COLO829 (cell line): ENCODE measurements at regions not wholly inside any gene's neighbourhood (a gene's known extent, or its start where the extent isn't known, plus 50 kb on each side); places are given as distances from the start of the nearest gene placed in this dataset.
A peak's percentile ranks its signal among the peaks of the same experiment; 100 is the strongest.
"Not testable (repeated sequence)": the region's sequence is repeated elsewhere in the genome, so short reads cannot be mapped to it uniquely, and the experiment has no call there.

ENCODE experiments used
- DNase-seq: peaks from one replicate; pipeline ENCODE4 v3.0.0; 2012; ENCODE audit warnings: low spot score

DNA sequence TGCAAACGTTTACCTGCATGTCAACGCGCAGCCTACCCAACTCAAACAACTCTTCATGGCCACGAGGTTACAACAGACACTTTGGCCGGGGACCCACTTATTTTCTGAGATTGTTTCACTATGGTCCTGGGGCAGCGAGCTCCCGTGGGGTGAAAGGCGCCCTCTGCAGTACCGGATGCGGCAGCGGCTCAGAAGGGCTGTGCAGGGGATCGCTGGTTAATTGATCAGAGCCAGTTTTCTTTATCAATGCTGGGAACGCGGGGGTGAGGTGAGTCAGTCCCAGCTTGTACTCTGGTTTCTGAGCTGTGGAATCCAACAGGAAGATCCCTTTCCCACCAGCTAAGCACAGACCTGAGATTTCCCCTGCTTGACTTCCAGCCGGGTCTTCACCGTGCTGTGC lies 366.5 kb upstream of the KLF6 start:
- no peak for DNase-seq

DNA sequence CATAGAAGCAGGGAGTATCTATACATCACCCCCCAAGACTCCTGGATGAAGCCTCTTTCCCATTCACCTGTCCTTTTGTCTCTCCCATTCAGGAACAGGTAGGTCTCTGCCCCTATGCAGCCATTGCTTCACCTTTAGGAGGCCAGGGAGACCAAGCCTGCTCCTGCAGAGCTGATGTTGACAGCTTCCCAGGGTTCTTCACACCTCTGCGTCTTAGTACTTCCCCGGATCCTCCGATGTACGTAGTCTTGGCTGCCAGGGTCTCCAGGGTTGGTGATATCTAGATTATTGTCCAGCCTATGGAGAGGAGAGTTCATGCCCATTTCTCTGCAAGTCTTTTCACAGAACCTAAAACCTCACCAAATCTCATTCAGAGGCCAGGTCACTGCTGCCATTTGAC lies 365.7 kb upstream of the KLF6 start:
- no peak for DNase-seq

DNA sequence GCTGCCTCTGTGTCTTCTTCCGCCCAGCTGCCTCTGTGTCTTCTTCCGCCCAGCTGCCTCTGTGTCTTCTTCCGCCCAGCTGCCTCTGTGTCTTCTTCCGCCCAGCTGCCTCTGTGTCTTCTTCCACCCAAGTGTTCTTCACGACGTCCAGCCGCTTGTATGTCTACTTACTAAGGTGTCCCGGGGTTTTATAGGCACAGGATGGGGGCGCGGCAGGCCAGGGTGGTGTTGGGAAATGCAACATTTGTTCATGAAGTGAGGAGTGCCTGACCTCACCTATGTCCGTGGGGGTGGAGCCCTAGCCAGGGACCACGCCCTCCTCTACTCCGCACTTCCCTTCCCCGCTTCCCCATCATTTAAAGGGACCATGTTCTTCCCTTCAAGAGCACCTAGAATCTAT lies 364.5 kb upstream of the KLF6 start:
- not testable (repeated sequence) for DNase-seq

DNA sequence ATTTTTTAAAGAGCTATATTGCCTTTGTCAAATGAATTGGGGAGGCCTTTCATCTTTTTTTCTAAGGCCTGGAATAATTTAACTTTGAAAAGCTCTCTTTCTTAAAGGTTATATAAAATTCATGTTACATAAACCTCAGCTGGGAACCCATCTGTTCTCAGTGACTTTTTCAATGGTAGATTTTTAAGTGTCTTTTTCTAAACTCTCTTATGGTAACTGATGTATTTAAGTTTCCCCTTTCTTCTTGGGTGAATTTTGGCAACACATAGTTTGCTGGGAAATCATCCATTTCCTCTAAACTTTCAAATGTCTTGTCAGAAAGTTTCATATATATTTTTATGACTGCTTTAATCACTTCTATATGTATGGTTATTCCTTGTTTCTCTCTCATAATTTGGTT lies 362.2 kb upstream of the KLF6 start:
- no peak for DNase-seq

DNA sequence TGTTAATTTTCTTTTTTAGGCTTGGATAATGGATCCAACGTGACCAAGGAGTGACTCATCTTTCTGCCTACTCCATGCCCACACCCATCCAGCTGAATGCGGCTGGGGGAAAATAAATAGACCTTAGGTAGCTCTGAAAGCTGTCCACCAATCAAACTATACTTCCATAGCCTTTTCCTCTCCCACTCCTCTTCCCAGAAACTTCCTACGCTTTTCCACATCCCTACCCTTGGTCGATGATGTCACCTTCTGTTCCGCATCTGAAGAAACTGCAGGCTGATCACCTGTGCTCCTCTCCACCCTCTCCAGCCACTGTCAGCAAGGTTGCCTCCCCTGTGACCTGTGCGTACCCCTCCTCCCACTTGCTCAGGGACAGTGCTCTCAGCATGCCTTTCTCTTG lies 359.8 kb upstream of the KLF6 start:
- DNase-seq, result no peak

DNA sequence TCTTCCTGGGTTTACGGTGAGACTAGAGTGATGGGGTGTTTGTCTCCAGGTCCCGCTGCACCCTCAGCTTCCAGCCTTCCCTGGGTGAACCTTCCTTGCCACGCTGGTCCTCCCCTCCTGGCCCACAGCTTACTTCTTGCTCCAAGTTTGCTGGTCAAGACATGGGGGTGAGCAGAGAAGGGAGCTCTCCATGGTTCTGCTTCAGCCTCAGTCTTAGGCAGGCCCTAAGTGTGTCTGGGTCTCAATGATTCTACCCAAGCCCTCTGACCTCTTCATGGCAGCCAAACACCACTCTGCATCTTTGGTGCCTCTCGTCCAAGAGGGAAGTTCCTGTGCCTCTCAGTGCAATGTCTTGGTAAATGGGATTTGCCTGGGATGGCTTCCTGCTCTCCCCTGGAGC lies 356.5 kb upstream of the KLF6 start:
- no peak for DNase-seq

DNA sequence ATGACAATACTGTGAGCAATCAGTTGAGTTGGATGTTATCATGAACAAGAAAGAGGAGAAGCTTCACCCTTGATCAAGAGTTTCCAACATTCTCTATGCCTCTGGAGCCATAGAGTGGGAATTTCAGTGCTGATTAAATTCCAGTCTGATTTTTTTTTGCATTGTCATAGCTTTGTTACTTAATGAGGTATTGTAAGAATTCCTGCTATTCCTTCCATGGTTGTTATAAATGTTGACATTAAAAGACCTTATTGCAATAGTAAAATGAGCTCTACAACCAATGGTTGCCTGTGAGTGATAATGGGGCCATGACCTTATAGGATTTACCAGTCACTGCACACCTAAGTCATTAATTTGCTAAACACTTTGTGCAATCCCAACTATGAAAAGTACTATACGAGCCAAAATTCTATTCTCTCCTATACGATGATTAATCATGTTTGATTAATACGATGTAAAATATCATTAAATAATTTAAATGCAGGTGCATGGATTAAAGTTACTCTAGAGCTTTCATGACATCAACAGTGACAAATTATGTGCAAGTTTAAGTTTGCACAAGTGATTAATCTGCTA lies 353.2 kb upstream of the KLF6 start:
- DNase-seq, result no peak

DNA sequence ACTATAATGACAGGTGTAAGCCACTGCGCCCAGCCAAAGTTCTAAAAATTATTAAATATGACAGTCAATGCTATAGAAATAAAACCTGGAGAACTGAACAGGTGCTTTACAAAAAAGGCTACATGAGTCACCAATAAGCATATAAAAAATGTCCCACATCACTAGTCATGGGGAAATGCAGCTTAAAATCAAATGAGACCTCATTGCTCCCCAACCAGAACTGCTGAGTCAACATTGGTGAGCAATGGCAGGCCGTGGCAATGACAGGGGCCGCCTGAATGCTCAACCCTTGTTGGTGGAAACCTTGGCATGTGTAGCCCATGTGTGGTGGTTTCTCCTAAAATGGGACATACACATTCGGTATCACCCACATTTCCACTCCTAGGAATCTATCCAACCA lies 352.3 kb upstream of the KLF6 start:
- no peak for DNase-seq

DNA sequence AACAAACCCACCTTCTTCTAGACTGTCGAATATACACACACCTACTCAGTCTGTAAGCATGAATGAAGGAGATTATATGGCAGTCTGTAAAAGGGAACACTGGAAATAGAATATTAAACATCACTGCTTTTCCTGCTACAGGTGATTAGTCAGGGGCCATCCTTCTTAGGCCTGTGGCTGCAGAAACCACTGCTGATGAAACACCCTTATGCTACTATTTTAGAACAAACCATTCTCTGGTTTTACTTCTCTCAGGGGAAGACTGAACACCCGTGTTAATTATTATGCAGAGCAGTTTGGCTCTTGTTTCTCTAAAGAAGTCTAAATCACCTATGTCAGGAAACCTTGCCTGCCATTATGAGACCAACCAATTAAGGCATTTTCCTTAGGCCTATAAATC lies 351.1 kb upstream of the KLF6 start:
- DNase-seq, result no peak

DNA sequence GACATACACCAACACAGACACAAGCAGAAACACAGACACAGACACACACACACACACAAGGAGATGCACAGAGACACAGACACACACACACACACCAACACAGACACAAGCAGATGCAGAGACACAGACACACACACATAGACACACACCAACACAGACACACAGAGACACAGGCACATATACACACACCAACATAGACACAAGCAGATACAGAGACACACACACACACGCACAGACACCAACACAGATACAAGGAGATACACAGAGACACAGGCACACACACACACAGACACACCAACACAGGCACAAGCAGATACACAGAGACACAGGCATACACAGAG lies 347.2 kb upstream of the KLF6 start:
- no peak for DNase-seq

DNA sequence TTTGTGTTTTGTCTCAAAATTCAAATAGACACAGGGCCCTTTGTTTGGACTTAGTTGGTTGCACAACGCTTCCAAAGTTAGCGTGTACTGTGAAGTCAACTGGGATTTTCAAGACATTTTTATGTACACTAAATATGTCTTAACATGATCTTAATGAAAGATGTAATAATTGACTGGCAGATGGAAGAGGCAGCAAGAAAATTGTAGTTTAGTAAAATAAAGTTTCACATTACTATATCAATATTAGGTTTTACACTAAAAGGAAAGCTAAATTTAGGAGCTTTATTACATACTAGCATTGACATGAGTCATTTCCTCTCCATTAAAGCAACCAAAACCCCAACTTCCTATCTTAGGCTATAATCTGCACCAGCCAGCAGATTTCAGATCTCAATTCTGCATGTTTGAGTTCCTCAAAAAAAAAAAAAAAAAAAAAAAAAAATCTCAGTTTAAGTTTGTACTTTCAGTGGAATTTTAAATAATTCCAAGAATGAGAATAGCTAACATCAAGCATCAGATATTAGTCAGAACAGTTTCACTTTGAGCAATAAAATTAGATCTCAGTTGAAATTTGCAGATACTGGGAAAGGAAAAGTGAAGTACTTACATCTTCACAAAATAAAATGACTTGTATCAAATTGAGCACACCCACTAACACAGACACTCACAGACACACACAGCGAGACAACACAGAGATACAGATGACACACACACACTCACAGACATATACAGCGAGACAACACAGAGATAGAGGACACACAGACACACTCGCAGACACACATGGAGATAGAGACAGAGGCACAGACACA lies 346.6 kb upstream of the KLF6 start:
- peak; percentile 66 for DNase-seq

DNA sequence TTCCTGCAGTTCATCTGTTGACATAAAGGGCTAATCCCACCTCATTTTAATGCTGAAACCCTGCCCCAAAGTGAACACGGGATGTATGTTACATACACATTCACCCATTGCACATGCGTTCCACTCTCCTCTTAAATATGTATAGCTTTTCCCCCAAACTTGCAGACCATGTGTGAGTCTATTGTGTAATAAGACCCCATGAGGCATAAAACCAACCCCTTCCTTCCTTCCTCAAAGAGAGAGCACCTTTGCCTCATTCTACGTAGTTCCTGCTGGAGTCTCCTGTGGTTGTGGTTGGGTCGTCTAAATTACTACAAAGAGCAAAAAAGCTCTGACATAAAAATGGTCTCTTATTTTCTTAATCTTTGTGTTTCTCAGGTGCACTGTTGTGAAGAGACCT lies 345.7 kb upstream of the KLF6 start:
- DNase-seq, result no peak

DNA sequence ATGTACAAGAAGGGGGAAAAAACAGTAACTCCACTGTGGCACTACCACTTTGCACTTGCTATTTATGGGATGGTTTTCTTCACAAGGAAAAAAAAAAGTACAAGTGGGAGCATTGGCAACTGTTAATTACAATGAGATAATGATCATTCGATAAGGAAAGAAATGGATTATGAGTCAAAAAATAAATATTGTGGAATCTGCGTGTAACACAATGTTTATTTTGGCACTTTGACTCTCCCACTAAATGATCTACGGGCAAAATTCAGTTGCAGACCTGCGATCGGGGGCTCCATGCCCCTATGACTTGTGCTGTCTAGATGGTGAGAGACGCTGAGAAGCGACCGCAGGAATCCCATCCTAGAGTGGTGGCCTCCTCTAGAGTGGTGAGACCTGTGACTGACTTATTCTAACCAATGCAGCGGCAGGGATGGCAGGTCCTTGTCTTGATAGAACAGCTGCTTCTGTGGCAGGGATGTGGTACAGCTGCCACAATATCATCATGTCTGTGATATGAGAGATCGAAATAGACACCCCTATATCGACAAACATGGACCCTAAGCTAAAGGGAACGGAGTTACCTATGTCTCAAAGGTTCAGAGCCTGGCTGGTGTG lies 345.0 kb upstream of the KLF6 start:
- DNase-seq, result no peak

DNA sequence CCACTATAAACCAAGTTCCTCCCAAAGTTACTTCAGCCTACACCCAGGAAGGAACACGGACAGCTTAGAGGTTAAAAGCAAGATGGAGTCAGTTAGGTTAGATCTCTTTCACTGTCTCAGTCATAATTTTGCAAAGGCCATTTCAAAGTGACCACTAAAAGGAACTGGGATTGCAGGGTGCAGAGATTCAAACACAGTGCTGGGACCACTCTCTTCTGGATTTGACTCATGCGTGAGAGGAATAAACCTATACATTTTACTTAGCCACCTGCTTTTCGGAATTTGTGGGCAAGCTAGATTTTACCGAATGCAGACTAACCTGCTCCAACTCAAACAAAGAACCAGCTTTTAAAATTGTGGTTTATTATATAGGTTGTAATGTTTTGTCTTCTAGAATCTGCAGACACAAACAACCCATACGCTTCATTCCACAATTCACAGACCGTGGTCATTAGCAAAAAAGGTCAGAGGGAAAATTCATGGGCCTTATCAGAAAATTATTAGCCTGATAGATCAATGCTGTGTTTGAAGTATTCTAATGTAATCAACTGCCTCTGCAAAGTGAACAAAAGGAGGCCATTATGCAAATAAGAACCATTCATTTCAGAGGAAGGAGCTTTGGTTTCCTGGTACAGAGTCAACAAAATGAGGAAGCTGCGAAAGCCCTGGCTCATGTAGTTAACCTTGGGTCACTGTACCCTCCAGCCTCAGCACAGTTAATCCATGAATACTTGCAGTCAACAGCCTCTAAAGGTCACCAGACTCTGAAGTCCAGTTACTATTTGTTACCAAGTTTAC lies 342.7 kb upstream of the KLF6 start:
- no peak for DNase-seq

DNA sequence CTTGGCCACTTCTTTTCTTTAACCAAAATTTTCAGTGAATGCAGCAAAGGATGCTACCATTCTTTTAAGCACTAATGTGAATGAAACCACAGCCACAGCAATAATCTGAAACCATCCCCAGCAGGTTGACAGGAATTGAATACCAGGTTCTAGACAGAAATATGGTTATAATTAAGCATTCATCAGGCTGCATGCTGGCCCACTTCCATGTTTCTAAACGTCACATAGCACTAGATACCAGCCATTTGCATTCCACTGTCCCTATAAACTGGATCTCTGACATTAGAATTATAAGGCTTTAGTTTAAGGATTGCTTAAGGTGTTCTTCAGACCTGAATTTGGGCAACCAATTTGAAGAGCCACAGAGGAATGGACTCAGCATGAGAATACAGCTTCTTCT lies 340.8 kb upstream of the KLF6 start:
- no peak for DNase-seq

DNA sequence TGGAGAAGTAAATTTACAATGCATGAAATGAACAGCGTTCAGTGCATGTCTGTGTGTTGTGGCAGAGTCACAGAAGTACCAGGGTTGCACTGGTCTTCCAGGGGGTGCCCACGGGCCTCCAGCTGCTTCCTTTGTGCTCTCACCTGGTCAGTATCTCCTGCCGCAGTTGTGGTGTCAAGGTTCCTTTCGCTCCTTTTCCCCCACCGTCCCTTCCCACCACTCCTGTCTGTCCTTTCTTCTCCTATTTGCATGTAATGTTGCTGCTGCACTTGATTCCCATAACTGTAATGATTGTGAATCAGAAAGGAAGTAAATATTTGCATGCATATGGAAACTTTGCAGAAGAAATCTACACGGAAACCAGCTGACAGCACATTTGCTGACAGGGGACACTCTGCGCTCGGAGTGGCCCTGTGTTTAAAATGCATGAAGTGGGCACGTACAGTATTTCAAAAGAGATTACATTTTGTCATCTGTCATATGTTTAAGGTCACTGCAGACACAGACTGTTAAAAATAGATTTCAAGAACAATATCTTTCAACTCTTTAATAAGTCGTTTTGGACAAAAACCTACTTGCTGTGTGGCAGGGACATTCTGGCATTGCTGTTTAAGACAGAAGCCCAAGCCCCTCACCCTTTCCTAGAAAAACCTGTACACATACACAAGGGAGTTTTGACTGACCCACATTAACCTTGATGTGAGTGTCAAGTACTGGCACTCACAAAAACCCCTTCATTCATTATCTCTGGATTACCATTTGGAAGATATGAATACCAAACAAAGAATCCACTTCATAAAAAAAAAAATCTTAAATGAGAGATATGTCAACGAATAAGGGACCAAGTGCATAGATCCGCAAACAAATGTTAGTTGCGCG lies 336.7 kb upstream of the KLF6 start:
- no peak for DNase-seq

DNA sequence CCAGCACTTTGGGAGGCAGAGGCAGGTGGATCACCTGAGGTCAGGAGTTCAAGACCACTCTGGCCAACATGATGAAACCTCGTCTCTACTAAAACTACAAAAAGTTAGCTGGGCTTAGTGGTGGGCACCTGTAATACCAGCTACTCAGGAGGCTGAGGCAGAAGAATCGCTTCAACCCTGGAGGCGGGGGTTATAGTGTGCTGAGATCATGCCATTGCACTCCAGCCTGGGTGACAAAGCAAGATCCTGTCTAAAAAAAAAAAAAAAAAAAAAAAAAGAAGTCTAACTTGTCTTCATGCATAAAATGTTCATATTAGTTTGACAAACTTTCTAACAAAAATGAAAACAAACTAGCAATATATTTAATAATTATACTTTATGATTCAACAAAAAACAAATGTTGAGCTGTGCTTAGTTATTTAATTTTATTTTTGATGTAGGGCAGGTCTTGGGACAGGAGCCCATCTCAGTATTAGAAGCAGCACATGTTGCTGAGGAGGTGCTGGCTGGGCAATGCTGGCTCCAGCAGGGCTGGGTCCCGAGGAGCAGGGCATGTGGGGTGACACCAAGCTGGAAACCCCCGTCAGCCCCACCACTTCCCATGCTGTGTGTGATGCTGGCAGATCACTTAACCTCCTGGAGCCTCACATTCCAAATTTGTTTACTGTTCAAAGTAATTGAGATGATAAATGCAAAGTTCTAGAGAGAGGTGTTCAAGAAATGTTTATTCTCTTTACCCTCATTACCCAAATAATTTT lies 335.3 kb upstream of the KLF6 start:
- no peak for DNase-seq

DNA sequence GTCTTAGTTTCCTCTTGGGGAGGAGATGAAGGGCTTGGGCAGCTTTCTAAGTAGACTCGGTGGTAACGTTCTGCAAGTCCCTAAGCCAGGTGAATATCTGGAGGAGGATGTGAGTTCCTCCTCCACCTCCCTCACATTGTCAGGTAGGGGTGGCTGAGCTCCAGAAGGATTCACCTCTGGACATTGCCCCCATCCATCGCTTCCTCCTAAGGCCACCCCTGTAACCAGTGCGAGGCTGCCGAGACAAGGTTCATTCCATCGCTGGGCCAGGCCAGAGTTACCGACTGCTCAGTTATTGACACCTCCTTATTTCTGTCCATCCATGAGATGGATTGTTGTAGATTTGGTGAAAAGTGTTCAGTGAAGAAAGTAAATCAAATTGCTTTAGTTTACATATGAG lies 334.1 kb upstream of the KLF6 start:
- no peak for DNase-seq

DNA sequence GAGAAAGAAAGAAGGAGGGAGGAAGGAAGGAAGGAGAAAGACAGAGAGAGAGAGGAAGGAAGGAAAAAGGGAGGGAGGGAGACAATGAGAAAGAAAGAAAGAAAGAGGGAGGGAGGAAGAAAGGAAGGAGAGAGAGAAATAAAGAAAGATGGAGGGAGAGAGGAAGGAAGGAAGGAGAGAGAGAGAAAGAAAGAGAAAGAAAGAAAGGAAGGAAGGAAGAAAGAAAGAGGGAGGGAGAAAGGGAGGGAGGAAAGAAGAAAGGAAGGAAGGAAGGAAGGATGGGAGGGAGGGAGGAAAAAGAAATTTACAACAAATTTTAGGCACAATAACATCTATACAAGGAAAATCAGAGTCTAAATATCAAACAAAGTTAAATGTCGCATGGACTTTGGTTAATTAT lies 332.6 kb upstream of the KLF6 start:
- DNase-seq, result no peak

DNA sequence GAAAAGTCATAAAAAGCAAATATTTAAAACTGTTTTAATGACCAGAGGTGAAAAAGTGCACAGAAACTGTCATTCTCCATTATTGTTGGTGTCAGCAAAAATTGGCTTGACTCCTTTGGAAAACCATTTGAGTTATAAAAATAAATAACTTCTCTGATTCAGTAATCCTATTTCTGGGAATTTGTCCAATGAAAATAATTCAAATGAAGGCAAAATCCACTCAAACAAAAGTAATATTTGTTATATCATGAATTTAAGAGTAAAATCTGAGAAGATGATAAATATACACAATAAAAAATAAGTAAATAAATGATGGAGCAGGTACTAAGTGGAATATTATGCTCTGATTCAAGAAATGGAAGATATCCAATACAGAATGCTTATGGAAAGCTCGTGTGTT lies 326.6 kb upstream of the KLF6 start:
- no peak for DNase-seq

DNA sequence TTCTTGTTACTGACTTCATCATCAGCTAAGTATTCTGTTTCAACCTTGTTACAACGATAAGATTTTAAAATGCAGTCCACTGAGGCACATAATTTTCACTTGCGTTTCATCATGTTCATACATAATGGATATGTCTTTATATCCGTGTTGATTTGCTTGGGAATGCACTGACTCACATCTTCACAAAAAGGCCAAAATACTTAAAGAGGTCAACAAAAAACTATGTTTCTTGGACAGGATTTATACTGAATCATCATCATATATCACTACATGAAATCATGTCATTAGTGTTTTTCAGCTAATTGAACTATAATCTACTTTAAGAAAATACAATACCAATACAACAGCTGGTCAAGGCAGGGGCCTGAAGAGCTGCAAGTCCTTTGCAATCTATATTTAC lies 324.5 kb upstream of the KLF6 start:
- no peak for DNase-seq
